Anterior cingulate cortex (tissue), 58 donors: ENCODE measurements at regions not wholly inside any gene's neighbourhood (a gene's known extent, or its start where the extent isn't known, plus 50 kb on each side); places are given as distances from the start of the nearest gene placed in this dataset.
"Not testable (repeated sequence)": the region's sequence is repeated elsewhere in the genome, so short reads cannot be mapped to it uniquely, and the experiment has no call there.

Experiments used
- DNase-seq, 58 donors: peaks; one replicate each; lab custom pipeline; 2025; lab: John Stamatoyannopoulos, UW

GRCh38 chr1:95850763-95851162 lies 616.8 kb downstream of the RWDD3 start:
- no peak for DNase-seq

- DNase-seq, result peak in 1 of 58 donors; percentile 6
Measured at GRCh38 chr1:95852483-95853070, 618.6 kb downstream of the RWDD3 start.

- DNase-seq, result no peak
Measured at GRCh38 chr1:95854457-95854856, 620.4 kb downstream of the RWDD3 start.

GRCh38 chr1:95863086-95863485 lies 629.1 kb downstream of the RWDD3 start:
- DNase-seq, result no peak

DNA sequence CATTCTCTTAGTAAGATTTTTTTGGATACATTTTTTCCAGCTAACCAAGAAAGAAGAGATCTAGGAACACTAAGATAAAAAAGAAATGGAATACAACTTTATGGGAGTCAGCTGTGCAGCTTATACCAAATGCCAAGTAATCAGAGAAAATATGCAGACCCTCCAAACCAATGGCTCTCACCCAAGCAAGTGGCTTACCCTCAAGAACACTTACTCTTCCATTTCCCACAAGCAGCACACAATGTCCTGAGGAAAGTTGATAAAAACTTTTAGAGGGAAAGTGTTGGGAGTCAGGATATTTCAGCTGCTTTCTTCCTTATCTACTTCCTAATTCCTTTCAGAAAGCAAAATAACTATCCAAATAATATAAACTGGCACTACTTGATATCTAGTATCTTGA lies 631.8 kb downstream of the RWDD3 start:
- no peak for DNase-seq

GRCh38 chr1:95876276-95876675 lies 642.3 kb downstream of the RWDD3 start:
- no peak for DNase-seq

GRCh38 chr1:95879498-95880050 lies 645.6 kb downstream of the RWDD3 start:
- no peak for DNase-seq

- DNase-seq, result peak in 1 of 58 donors; percentile 3
Measured at GRCh38 chr1:95888941-95889390, 655.0 kb downstream of the RWDD3 start.

DNA sequence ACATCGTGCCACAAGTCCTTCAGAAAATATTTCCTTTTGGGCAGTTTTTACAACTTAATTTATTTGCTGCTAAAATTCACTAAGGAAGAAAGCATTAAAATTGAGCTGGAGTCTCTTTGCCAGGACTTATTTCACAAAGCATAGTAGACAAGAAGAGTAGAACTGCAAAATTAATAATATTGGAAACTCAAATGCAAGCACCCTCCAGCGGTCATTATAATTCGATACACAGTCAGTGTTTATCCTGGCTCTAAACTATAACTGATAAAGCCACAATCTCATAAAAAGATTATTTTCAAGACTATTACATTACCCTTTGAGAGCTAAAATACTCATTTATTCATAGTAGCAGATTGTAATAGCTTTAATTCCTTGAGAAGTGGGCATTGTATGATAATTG lies 655.4 kb downstream of the RWDD3 start:
- DNase-seq, result no peak

GRCh38 chr1:95893921-95894320 lies 659.9 kb downstream of the RWDD3 start:
- DNase-seq, result no peak

- DNase-seq, result no peak
Measured at GRCh38 chr1:95903060-95903459, 669.0 kb downstream of the RWDD3 start.

DNA sequence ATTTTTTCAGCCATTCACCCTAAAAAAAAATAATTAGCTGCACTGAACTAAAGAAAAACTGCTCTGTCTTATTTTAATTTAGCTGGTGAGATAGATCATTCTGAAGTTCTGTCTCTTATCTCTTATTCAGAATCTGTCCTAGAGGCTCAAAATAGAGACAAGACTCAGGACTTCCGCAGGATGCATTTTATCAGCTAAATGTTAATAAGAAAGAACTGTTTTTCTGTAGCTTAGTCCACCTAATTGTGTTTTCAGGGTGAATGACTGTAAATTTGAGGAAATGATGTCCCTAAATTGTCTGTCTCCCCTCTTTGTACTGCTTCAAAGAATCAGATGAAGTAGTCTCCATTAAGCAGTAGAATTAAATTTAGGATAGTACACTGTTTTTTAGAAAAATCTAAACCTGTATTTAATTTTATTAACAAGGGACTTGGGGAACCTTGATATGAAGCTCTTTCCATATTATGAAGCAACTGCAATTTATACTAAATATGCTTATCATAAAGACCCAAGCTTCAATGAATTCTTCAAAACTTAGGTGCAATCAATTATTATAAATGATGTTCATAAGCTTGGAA lies 671.9 kb downstream of the RWDD3 start:
- DNase-seq, result no peak

GRCh38 chr1:95911739-95912138 lies 677.7 kb downstream of the RWDD3 start:
- not testable (repeated sequence) for DNase-seq

- no peak for DNase-seq
Measured at GRCh38 chr1:95916616-95917015, 682.6 kb downstream of the RWDD3 start.

DNA sequence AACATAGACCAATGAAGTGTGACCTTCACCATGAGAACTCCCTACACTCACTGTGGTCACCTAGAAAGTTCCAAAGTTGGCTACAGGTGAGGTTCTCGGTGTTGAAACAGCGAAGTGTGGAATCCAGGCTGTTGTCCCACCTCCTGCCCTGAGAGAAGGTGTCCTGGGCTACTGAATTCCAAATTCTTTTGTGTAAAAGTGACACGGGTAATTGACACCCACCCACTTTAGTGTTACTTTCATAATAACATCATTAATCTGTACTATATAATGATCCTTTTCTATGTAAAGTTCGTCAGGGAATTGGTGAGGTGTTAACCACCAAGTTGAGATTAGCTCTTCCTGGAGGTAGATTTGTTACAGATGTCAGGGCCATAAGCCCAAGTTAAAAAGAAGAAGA lies 690.7 kb downstream of the RWDD3 start:
- DNase-seq, result no peak

- no peak for DNase-seq
Measured at GRCh38 chr1:95926331-95926730, 692.3 kb downstream of the RWDD3 start.

DNA sequence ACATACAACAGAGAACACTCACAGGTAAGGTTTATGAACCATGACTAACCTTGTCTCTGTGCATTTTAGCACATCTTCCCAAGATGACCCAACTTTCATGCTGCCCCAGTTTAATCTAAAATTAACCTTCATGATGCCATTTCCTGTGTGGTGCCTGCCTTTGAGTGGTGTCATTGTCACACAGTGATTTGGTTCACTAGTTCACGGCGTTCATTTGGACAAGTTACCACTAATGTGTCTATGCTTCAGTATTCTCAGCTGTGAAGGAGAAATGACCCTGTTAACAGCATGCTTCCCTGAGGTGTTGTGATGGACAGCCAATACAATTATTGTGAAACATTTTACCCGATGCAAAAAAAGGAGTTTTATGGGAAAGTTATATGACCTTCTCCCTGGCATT lies 693.1 kb downstream of the RWDD3 start:
- no peak for DNase-seq

GRCh38 chr1:95935719-95936118 lies 701.7 kb downstream of the RWDD3 start:
- DNase-seq, result no peak

- DNase-seq, result no peak
Measured at GRCh38 chr1:95941121-95941798, 707.2 kb downstream of the RWDD3 start.

DNA sequence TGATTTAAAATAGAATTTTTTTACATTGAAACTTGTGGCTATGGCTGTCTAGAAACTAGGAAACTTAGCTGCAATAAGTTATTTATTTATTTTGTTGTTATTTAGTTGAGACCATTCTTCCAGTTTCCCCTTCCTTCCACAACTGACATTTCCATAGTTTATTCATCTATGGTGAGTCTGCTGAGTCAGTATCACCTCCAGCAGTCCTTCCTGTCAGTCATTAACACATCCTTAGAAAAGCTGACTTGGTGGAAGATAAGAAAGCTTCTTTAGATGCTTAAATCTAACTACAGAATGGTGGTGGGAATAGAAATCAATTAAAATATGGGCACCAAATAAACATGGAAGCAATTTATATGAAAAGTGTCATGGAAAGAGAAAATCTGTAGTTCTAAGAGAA lies 714.0 kb downstream of the RWDD3 start:
- DNase-seq, result no peak

- no peak for DNase-seq
Measured at GRCh38 chr1:95951371-95952102, 717.5 kb downstream of the RWDD3 start.
